ENCODE measurements at regions not wholly inside any gene's neighbourhood (a gene's known extent, or its start where the extent isn't known, plus 50 kb on each side); places are given as distances from the start of the nearest gene placed in this dataset.

- DNase-seq = peak; percentile 55
- H3K27ac ChIP-seq (ENCODE audit: low read depth, low read length) = no peak overlapping the region
- H3K4me1 ChIP-seq (ENCODE audit: control insufficient read depth, insufficient read depth, low read length) = no peaks in the 10 kb centered on the region
- 75 to 87% methylated on average over 5 to 12 of the region's 13 CpGs for WGBS, 2 experiments (ENCODE audit: insufficient coverage in 1 of 2, insufficient read length in 1 of 2)
- H3K4me3 ChIP-seq (ENCODE audit: low read length) = no peak overlapping the region
- TF ChIP-seq CTCF (conservative IDR thresholded peaks at IDR 0.05) = no peak
- H3K9ac ChIP-seq (ENCODE audit: extremely low read depth, low read length, poor library complexity, severe bottlenecking) = no peak overlapping the region
- no peaks in the 10 kb centered on the region for H3K9me3 Mint-ChIP-seq
- H3K27me3 Mint-ChIP-seq (ENCODE audit: insufficient read depth) = no peaks in the 10 kb centered on the region
- H3K36me3 ChIP-seq (ENCODE audit: control insufficient read depth, insufficient read depth, low read length) = no peaks in the 10 kb centered on the region
- peaks cover 9% of the 10 kb centered on the region for H3K4me1 Mint-ChIP-seq
- no peak overlapping the region for H3K4me3 Mint-ChIP-seq
- no peaks in the 10 kb centered on the region for H3K36me3 Mint-ChIP-seq (ENCODE audit: low read depth)
- H3K27me3 ChIP-seq (ENCODE audit: control insufficient read depth, insufficient read depth, low read length, poor library complexity, severe bottlenecking) = no peaks in the 10 kb centered on the region
- H3K9me3 ChIP-seq (ENCODE audit: control insufficient read depth, low read length) = no peaks in the 10 kb centered on the region
- H3K27ac Mint-ChIP-seq = no peak overlapping the region
Observed at GRCh38 chr5:165996201-165996875, 2295.1 kb upstream of the WWC1 start.

DNA sequence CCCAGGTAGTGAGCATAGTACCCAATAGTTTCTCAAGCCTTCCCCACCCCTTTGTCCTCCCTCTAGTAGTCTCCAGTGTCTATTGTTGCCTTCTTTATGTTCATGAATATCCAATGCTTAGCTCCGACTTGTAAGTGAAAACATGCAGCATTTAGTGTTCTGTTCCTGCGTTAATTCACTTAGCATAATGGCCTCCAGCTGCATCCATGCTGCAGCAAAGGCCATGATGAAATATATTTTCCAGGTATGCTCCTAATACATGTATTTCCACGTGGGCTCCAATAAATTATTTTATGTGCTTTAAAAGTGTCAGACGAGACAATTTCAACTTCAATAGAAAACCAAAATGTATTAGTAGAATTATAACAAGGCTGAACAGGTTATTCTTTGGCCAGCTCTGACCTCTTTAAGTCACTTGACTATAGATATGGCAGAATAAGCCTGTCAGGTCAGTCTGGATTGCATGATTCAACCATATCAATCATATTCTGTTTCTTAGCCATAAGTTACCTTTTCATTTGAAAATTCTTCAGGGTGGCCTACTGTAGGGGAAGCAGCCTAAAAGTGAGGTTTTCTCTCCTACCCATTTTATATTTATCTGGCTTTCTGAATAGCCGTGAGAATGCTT lies 2291.6 kb upstream of the WWC1 start:
- Histone ChIP-seq H3K27ac (ENCODE audit: low read depth, low read length) (no peak overlapping the region), H3K4me3 (ENCODE audit: low read length) (no peak overlapping the region), H3K36me3 (ENCODE audit: control insufficient read depth, insufficient read depth, low read length) (no peaks in the 10 kb centered on the region), H3K9ac (ENCODE audit: extremely low read depth, low read length, poor library complexity, severe bottlenecking) (no peak overlapping the region), H3K9me3 (ENCODE audit: control insufficient read depth, low read length) (no peaks in the 10 kb centered on the region), H3K4me1 (ENCODE audit: control insufficient read depth, insufficient read depth, low read length) (no peaks in the 10 kb centered on the region), H3K27me3 (ENCODE audit: control insufficient read depth, insufficient read depth, low read length, poor library complexity, severe bottlenecking) (no peaks in the 10 kb centered on the region)
- H3K9me3 Mint-ChIP-seq = no peaks in the 10 kb centered on the region
- H3K4me1 Mint-ChIP-seq = peaks cover 15% of the 10 kb centered on the region
- DNase-seq = no peak
- H3K27me3 Mint-ChIP-seq (ENCODE audit: insufficient read depth) = no peaks in the 10 kb centered on the region
- H3K4me3 Mint-ChIP-seq = no peak overlapping the region
- 89 to 95% methylated on average over 2 to 5 of the region's 5 CpGs for WGBS, 2 experiments (ENCODE audit: insufficient coverage in 1 of 2, insufficient read length in 1 of 2)
- no peaks in the 10 kb centered on the region for H3K36me3 Mint-ChIP-seq (ENCODE audit: low read depth)
- no peak for TF ChIP-seq CTCF (conservative IDR thresholded peaks at IDR 0.05)
- no peak overlapping the region for H3K27ac Mint-ChIP-seq

DNA sequence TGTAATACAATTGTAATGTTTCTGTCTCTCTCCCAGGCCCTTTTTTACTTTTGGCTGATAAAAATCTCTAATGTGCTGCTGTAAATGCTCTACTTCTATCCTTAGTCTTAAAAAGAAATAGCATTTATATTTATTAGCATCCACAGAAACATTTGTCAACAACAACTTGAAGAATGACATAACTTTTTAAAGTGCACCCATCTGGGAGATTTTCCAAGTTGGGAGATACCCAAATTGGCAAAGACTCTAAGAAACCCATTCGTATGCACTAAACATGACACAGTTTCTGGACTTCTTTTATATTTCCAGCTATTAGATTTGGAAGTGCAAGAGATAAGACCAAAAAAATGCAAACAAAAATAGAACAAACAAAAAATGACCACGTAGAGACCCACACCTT lies 2287.4 kb upstream of the WWC1 start:
- no peak overlapping the region for H3K4me3 Mint-ChIP-seq
- H3K9me3 Mint-ChIP-seq = no peaks in the 10 kb centered on the region
- TF ChIP-seq CTCF (conservative IDR thresholded peaks at IDR 0.05) = no peak
- Histone ChIP-seq H3K4me3 (ENCODE audit: low read length) (no peak overlapping the region), H3K27ac (ENCODE audit: low read depth, low read length) (no peak overlapping the region), H3K9me3 (ENCODE audit: control insufficient read depth, low read length) (no peaks in the 10 kb centered on the region), H3K27me3 (ENCODE audit: control insufficient read depth, insufficient read depth, low read length, poor library complexity, severe bottlenecking) (no peaks in the 10 kb centered on the region), H3K36me3 (ENCODE audit: control insufficient read depth, insufficient read depth, low read length) (no peaks in the 10 kb centered on the region), H3K9ac (ENCODE audit: extremely low read depth, low read length, poor library complexity, severe bottlenecking) (no peak overlapping the region), H3K4me1 (ENCODE audit: control insufficient read depth, insufficient read depth, low read length) (no peaks in the 10 kb centered on the region)
- peaks cover 11% of the 10 kb centered on the region for H3K4me1 Mint-ChIP-seq
- 90% methylated on average over 2 of the region's 2 CpGs; no CpG with 5 or more reads in 1 of the 2 experiments for WGBS, 2 experiments (ENCODE audit: insufficient coverage in 1 of 2, insufficient read length in 1 of 2)
- H3K36me3 Mint-ChIP-seq (ENCODE audit: low read depth) = no peaks in the 10 kb centered on the region
- DNase-seq = no peak
- no peaks in the 10 kb centered on the region for H3K27me3 Mint-ChIP-seq (ENCODE audit: insufficient read depth)
- no peak overlapping the region for H3K27ac Mint-ChIP-seq

All from endodermal cell (in vitro differentiated cells).